ENCODE measurements at regions not wholly inside any gene's neighbourhood (a gene's known extent, or its start where the extent isn't known, plus 50 kb on each side); places are given as distances from the start of the nearest gene placed in this dataset.

DNA sequence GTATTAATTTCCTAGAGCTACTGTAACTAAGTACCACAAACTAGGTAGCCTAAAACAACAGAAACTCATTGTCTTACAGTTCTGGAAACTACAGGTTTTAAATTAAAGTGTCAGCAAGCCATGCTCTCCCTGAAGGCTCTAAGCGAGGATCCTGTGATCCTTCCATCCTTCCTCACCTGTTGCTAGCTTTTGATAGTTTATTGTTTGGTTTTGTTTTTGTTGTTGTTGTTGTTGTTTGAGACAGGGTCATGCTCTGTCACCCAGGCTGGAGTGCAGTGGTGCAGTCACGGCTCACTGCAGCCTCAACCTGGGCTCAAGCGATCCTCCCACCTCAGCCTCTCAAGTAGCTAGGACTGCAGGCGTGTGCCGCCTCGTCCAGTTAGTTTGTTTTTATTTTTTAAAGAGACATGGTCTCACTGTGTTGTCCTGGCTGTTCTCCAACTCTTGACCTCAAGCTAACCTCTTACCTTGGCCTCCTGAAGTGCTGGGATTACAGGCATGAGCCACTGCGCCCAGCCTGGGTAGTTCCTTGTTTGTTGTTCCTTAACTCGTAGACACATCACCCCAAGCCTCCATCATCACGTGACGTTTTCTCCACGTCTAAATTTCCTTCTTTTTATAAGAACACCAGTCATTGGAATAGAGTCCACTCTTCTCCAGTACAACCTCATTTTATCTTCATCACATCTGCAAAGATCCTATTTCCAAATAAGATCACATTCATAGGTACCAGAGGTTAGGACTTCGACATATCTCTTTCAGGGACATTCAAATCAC is 109.1 kb downstream of the AKR1D1 start:
- no peak overlapping the region for H3K4me3 ChIP-seq (ENCODE audit: control extremely low read depth in 1 of 5, extremely low read depth in 1 of 5, insufficient read depth in 1 of 5, low read depth in 2 of 5, low read length in 4 of 5)
- Mint-ChIP-seq H3K27me3 (no peaks in the 10 kb centered on the region), H3K27ac (no peak overlapping the region), H3K9me3 (ENCODE audit: insufficient read depth) (peaks cover 5% of the 10 kb centered on the region), H3K4me1 (no peaks in the 10 kb centered on the region), H3K4me3 (no peak overlapping the region)
- 87% methylated on average over 6 of the region's 12 CpGs for WGBS (ENCODE audit: insufficient coverage)
- H3K27me3 ChIP-seq (replicated peaks in 1 of 4; ENCODE audit: control extremely low read depth in 1 of 4, control insufficient read depth in 3 of 4, insufficient read depth in 4 of 4, low read length in 3 of 4): no peaks in the 10 kb centered on the region
- H3K9me3 ChIP-seq (ENCODE audit: control extremely low read depth in 1 of 3, control insufficient read depth in 2 of 3, insufficient read depth in 1 of 3, low read length in 2 of 3): peaks cover 0 to 14% (median 4%) of the 10 kb centered on the region in 3 donors
- CTCF ChIA-PET: no interaction called here
- H3K36me3 ChIP-seq (replicated peaks in 1 of 2; ENCODE audit: control extremely low read depth in 1 of 2, control insufficient read depth in 1 of 2, extremely low read depth in 1 of 2, insufficient read depth in 2 of 2, low read length in 1 of 2): no peaks in the 10 kb centered on the region
- H3K9ac ChIP-seq (ENCODE audit: low read length): no peak overlapping the region
- POLR2A ChIA-PET: no interaction called here
- H3K4me1 ChIP-seq (ENCODE audit: control insufficient read depth in 2 of 2, insufficient read depth in 2 of 2, low read length in 2 of 2): no peaks in the 10 kb centered on the region
- no peaks in the 10 kb centered on the region for H3K79me2 ChIP-seq (ENCODE audit: control insufficient read depth, insufficient read depth, low read length)
- no peak overlapping the region for H3K4me2 ChIP-seq (replicated peaks; ENCODE audit: low read depth, low read length, poor library complexity, severe bottlenecking)
- no peaks in the 10 kb centered on the region for H4K20me1 ChIP-seq (ENCODE audit: control insufficient read depth, insufficient read depth, low read length, poor library complexity, severe bottlenecking)
- no peak for DNase-seq
- TF ChIP-seq EZH2 (IDR thresholded peaks at IDR 0.05; ENCODE audit: borderline replicate concordance, insufficient read depth, low read depth, low read length, poor library complexity, severe bottlenecking): no peak
- TF ChIP-seq, protein P1, sequence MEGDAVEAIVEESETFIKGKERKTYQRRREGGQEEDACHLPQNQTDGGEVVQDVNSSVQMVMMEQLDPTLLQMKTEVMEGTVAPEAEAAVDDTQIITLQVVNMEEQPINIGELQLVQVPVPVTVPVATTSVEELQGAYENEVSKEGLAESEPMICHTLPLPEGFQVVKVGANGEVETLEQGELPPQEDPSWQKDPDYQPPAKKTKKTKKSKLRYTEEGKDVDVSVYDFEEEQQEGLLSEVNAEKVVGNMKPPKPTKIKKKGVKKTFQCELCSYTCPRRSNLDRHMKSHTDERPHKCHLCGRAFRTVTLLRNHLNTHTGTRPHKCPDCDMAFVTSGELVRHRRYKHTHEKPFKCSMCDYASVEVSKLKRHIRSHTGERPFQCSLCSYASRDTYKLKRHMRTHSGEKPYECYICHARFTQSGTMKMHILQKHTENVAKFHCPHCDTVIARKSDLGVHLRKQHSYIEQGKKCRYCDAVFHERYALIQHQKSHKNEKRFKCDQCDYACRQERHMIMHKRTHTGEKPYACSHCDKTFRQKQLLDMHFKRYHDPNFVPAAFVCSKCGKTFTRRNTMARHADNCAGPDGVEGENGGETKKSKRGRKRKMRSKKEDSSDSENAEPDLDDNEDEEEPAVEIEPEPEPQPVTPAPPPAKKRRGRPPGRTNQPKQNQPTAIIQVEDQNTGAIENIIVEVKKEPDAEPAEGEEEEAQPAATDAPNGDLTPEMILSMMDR (IDR thresholded peaks at IDR 0.05): no peak
- ATAC-seq (ENCODE audit: low read depth): no peak
- intact Hi-C loops (cut with micrococcal nuclease): no loop called here
- H3K27ac ChIP-seq (ENCODE audit: low read length in 2 of 2): no peak overlapping the region
- H2AFZ ChIP-seq (ENCODE audit: insufficient read depth, low read depth, low read length, poor library complexity, severe bottlenecking): no peak overlapping the region

DNA sequence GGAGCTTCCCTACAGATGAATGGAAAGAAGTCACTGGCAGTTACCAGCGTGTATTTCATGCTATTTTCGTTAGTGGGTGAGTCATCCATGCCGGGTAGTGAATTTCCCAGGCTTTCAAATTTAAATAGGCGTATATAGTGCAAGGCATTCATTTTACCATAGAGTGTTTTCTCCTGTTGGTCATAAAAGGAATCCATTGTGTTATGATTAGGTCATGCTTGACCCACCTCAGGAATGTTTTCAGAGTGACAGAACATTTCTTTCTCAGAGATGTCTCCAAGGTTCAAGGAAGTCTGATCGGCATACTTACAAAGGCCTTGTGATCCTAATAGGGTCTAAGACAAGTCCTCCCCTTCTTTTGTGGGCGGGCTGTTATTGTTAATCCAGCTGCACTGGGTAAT is 110.7 kb downstream of the AKR1D1 start:
- no peak overlapping the region for H2AFZ ChIP-seq (ENCODE audit: insufficient read depth, low read depth, low read length, poor library complexity, severe bottlenecking)
- no peaks in the 10 kb centered on the region for H3K4me1 ChIP-seq (ENCODE audit: control insufficient read depth in 2 of 2, insufficient read depth in 2 of 2, low read length in 2 of 2)
- H3K4me3 Mint-ChIP-seq: no peak overlapping the region
- H3K9ac ChIP-seq (ENCODE audit: low read length): no peak overlapping the region
- H3K27ac ChIP-seq (ENCODE audit: low read length in 2 of 2): no peak overlapping the region
- H3K9me3 Mint-ChIP-seq (ENCODE audit: insufficient read depth): peaks cover 5% of the 10 kb centered on the region
- H3K27me3 Mint-ChIP-seq: no peaks in the 10 kb centered on the region
- H3K36me3 ChIP-seq (replicated peaks in 1 of 2; ENCODE audit: control extremely low read depth in 1 of 2, control insufficient read depth in 1 of 2, extremely low read depth in 1 of 2, insufficient read depth in 2 of 2, low read length in 1 of 2): no peaks in the 10 kb centered on the region
- ATAC-seq (ENCODE audit: low read depth) (no peak), DNase-seq (no peak)
- no peak overlapping the region for H3K4me2 ChIP-seq (replicated peaks; ENCODE audit: low read depth, low read length, poor library complexity, severe bottlenecking)
- no peak overlapping the region for H3K27ac Mint-ChIP-seq
- no peaks in the 10 kb centered on the region for H3K4me1 Mint-ChIP-seq
- POLR2A ChIA-PET: no interaction called here
- 86% methylated on average over 5 of the region's 6 CpGs for WGBS (ENCODE audit: insufficient coverage)
- no peaks in the 10 kb centered on the region for H4K20me1 ChIP-seq (ENCODE audit: control insufficient read depth, insufficient read depth, low read length, poor library complexity, severe bottlenecking)
- no peaks in the 10 kb centered on the region for H3K79me2 ChIP-seq (ENCODE audit: control insufficient read depth, insufficient read depth, low read length)
- no peak overlapping the region for H3K4me3 ChIP-seq (ENCODE audit: control extremely low read depth in 1 of 5, extremely low read depth in 1 of 5, insufficient read depth in 1 of 5, low read depth in 2 of 5, low read length in 4 of 5)
- peaks cover 0 to 14% (median 4%) of the 10 kb centered on the region in 3 donors for H3K9me3 ChIP-seq (ENCODE audit: control extremely low read depth in 1 of 3, control insufficient read depth in 2 of 3, insufficient read depth in 1 of 3, low read length in 2 of 3)
- TF ChIP-seq, protein P1 (IDR thresholded peaks at IDR 0.05): no peak
- no peak for TF ChIP-seq EZH2 (IDR thresholded peaks at IDR 0.05; ENCODE audit: borderline replicate concordance, insufficient read depth, low read depth, low read length, poor library complexity, severe bottlenecking)
- intact Hi-C loops (cut with micrococcal nuclease): no loop called here
- CTCF ChIA-PET: no interaction called here
- H3K27me3 ChIP-seq (replicated peaks in 1 of 4; ENCODE audit: control extremely low read depth in 1 of 4, control insufficient read depth in 3 of 4, insufficient read depth in 4 of 4, low read length in 3 of 4): no peaks in the 10 kb centered on the region
